Progenitor cell of endocrine pancreas (in vitro differentiated cells): ENCODE measurements at regions not wholly inside any gene's neighbourhood (a gene's known extent, or its start where the extent isn't known, plus 50 kb on each side); places are given as distances from the start of the nearest gene placed in this dataset.
A peak's percentile ranks its signal among the peaks of the same experiment; 100 is the strongest.

Experiments used
- DNase-seq: peaks from one replicate; pipeline ENCODE4 v3.0.0; 2021; ENCODE audit warnings: low spot score; ENCODE audit not compliant: unreplicated experiment
- H3K27ac Mint-ChIP-seq: 2 replicates; pipeline ENCODE4 v1.8.0; 2021; ENCODE audit warnings: mild to moderate bottlenecking, moderate library complexity, mixed read lengths
- H3K27me3 Mint-ChIP-seq: 2 replicates; pipeline ENCODE4 v1.8.0; 2021; ENCODE audit warnings: mixed read lengths
- H3K36me3 Mint-ChIP-seq: 2 replicates; pipeline ENCODE4 v1.8.0; 2022; ENCODE audit warnings: mixed read lengths; ENCODE audit not compliant: insufficient read depth
- H3K4me1 Mint-ChIP-seq: 2 replicates; pipeline ENCODE4 v1.8.0; 2021; ENCODE audit warnings: low read depth, mixed read lengths
- H3K4me3 Mint-ChIP-seq: 2 replicates; pipeline ENCODE4 v1.8.0; 2021; ENCODE audit warnings: low read depth, mild to moderate bottlenecking, moderate library complexity, mixed read lengths
- H3K9me3 Mint-ChIP-seq: 2 replicates; pipeline ENCODE4 v1.8.0; 2021; ENCODE audit warnings: low read depth, mixed read lengths
- CTCF ChIP-seq: fragments of 200-600 bp; sonication (generic); IDR thresholded peaks from one replicate; pipeline ENCODE4 v1.5.0; 2021; ENCODE audit warnings: antibody characterized with exemption, mild to moderate bottlenecking; ENCODE audit not compliant: unreplicated experiment

GRCh38 chr12:59087077-59087673 lies 166.9 kb upstream of the LRIG3 start:
- peak; percentile 43 for TF ChIP-seq CTCF
- Mint-ChIP-seq H3K27ac (no peak overlapping the region), H3K36me3 (no peaks in the 10 kb centered on the region), H3K27me3 (no peaks in the 10 kb centered on the region), H3K9me3 (no peaks in the 10 kb centered on the region), H3K4me3 (no peak overlapping the region), H3K4me1 (peaks cover 33% of the 10 kb centered on the region)
- DNase-seq, result no peak

- no peaks in the 10 kb centered on the region for H3K27me3 Mint-ChIP-seq
- no peaks in the 10 kb centered on the region for H3K9me3 Mint-ChIP-seq
- H3K4me3 Mint-ChIP-seq, result no peak overlapping the region
- H3K36me3 Mint-ChIP-seq, result no peaks in the 10 kb centered on the region
- TF ChIP-seq CTCF, result no peak
- H3K4me1 Mint-ChIP-seq, result peaks cover 33% of the 10 kb centered on the region
- no peak for DNase-seq
- H3K27ac Mint-ChIP-seq, result no peak overlapping the region
These were observed 165.8 kb upstream of the LRIG3 start for GRCh38 chr12:59086126-59086525.

GRCh38 chr12:59085690-59086089 lies 165.4 kb upstream of the LRIG3 start:
- H3K27me3 Mint-ChIP-seq, result no peaks in the 10 kb centered on the region
- H3K9me3 Mint-ChIP-seq, result no peaks in the 10 kb centered on the region
- H3K4me1 Mint-ChIP-seq, result peaks cover 33% of the 10 kb centered on the region
- no peak for TF ChIP-seq CTCF
- no peak overlapping the region for H3K27ac Mint-ChIP-seq
- no peaks in the 10 kb centered on the region for H3K36me3 Mint-ChIP-seq
- no peak for DNase-seq
- no peak overlapping the region for H3K4me3 Mint-ChIP-seq

GRCh38 chr12:59084511-59085375 lies 164.4 kb upstream of the LRIG3 start:
- H3K4me3 Mint-ChIP-seq, result peak overlapping the region; percentile 51
- H3K9me3 Mint-ChIP-seq, result no peaks in the 10 kb centered on the region
- H3K27me3 Mint-ChIP-seq, result no peaks in the 10 kb centered on the region
- no peaks in the 10 kb centered on the region for H3K36me3 Mint-ChIP-seq
- peaks cover 33% of the 10 kb centered on the region for H3K4me1 Mint-ChIP-seq
- no peak for TF ChIP-seq CTCF
- peak; percentile 9 for DNase-seq
- H3K27ac Mint-ChIP-seq, result peak overlapping the region; percentile 90

- H3K4me3 Mint-ChIP-seq, result no peak overlapping the region
- no peak for DNase-seq
- TF ChIP-seq CTCF, result no peak
These were observed 162.6 kb upstream of the LRIG3 start for GRCh38 chr12:59082952-59083351.

More at GRCh38 chr12:59082952-59083351, 162.6 kb upstream of the LRIG3 start:
- no peaks in the 10 kb centered on the region for H3K27me3 Mint-ChIP-seq
- H3K4me1 Mint-ChIP-seq, result peaks cover 33% of the 10 kb centered on the region
- H3K27ac Mint-ChIP-seq, result no peak overlapping the region
- no peaks in the 10 kb centered on the region for H3K9me3 Mint-ChIP-seq
- H3K36me3 Mint-ChIP-seq, result no peaks in the 10 kb centered on the region
